Tibial nerve (tissue), 4 donors: ENCODE measurements at regions not wholly inside any gene's neighbourhood (a gene's known extent, or its start where the extent isn't known, plus 50 kb on each side); places are given as distances from the start of the nearest gene placed in this dataset.
"Not testable (repeated sequence)": the region's sequence is repeated elsewhere in the genome, so short reads cannot be mapped to it uniquely, and the experiment has no call there.

Experiments
- CTCF ChIP-seq, 5 experiments: fragments of 200-600 bp in 3 of 5; fragments of 450-650 bp in 2 of 5; sonication (generic) in 3 of 5; IDR thresholded peaks; one replicate each; pipeline ENCODE4 v1.5.1; 2016 to 2019; ENCODE audit warnings: antibody characterized with exemption in 5 of 5, mild to moderate bottlenecking in 3 of 5, moderate library complexity in 2 of 5
- EP300 ChIP-seq, 2 donors: sonication (generic); formaldehyde crosslinking; IDR thresholded peaks; one replicate each; pipeline ENCODE4 v1.6.1; 2017; ENCODE audit warnings: antibody characterized with exemption in 2 of 2, mild to moderate bottlenecking in 1 of 2

GRCh38 chr10:46717264-46717663, 138.3 kb downstream of the SYT15 start:
- TF ChIP-seq CTCF, EP300 (IDR thresholded peaks at IDR 0.05): not testable (repeated sequence)
